ENCODE measurements at regions not wholly inside any gene's neighbourhood (a gene's known extent, or its start where the extent isn't known, plus 50 kb on each side); places are given as distances from the start of the nearest gene placed in this dataset.
"Not testable (repeated sequence)": the region's sequence is repeated elsewhere in the genome, so short reads cannot be mapped to it uniquely, and the experiment has no call there.

GRCh38 chr5:106072208-106072607 lies 1598.5 kb downstream of the EFNA5 start:
- H3K27ac Mint-ChIP-seq = no peak overlapping the region
- DNase-seq (no peak), ATAC-seq (no peak)
- H3K4me3 Mint-ChIP-seq = no peak overlapping the region
- no peaks in the 10 kb centered on the region for H3K4me1 Mint-ChIP-seq
- H3K9me3 Mint-ChIP-seq = peaks cover 0 to under 1% of the 10 kb centered on the region in 2 donors
- no peaks in the 10 kb centered on the region for H3K27me3 Mint-ChIP-seq

DNA sequence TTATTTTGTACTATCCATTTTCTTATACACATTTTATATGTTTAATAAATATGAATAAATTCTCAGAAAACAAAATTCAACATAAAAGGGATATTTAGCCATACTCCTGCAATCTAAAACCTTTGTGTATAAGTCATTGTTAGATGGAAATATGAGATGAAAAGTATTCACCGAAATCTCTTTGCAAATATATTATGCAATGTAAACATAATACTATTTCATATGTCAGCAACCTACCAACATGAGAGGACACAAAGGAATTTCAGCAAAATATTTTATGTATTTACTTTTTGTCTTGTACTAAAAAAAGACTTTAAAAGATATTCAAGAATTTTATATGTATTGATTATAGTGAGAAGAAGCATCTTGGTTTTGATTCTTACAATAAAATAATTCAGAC lies 1623.4 kb downstream of the EFNA5 start:
- no peak for DNase-seq
- ATAC-seq = no peak
- no peak overlapping the region for H3K4me3 Mint-ChIP-seq
- no peaks in the 10 kb centered on the region for H3K27me3 Mint-ChIP-seq
- no peaks in the 10 kb centered on the region for H3K4me1 Mint-ChIP-seq
- no peak overlapping the region for H3K27ac Mint-ChIP-seq
- H3K9me3 Mint-ChIP-seq = peaks cover 0 to 10% of the 10 kb centered on the region in 2 donors

DNA sequence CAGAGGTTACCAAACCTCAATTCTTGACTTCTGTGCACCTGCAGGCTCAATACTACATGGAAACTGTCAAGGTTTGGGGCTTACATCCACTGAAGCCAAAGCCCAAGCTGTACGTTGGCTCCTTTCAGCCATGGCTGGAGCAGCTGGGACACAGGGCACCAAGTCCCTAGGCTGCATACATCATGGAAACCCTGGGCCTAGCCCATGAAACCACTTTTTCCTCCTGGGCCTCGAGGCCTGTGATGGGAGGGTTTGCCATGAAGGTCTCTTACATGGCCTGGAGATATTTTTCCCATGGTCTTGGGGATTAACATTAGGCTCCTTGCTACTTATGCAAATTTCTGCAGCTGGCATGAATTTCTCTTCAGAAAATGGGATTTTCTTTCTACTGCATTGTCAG lies 1638.7 kb downstream of the EFNA5 start:
- DNase-seq, H3K27me3 Mint-ChIP-seq, H3K4me3 Mint-ChIP-seq, H3K4me1 Mint-ChIP-seq, ATAC-seq, H3K27ac Mint-ChIP-seq: not testable (repeated sequence)
- peaks cover 13 to 14% of the 10 kb centered on the region in 2 donors for H3K9me3 Mint-ChIP-seq

GRCh38 chr5:106028314-106028713 lies 1642.4 kb downstream of the EFNA5 start:
- DNase-seq = no peak
- Mint-ChIP-seq H3K9me3 (peaks cover 16 to 24% of the 10 kb centered on the region in 2 donors), H3K27ac (no peak overlapping the region), H3K4me1 (no peaks in the 10 kb centered on the region), H3K27me3 (no peaks in the 10 kb centered on the region), H3K4me3 (no peak overlapping the region)
- no peak for ATAC-seq

DNA sequence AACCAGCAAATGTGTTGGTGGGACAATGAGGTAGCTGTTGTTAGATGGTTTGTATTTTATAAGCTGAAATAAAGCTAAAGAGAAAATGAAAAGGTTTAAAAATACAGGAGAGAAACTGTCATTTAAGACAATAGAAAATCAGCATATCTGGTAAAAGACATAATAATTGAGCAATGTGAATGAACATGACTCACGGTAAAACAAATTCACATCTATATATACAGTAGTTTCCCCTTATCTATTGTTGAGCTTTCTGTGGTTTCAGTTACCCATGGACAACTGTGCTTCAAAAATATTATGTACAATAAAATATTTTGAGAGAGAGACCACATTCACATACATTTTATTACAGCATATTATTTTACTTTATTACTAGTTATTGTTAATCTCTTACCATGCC lies 1649.8 kb downstream of the EFNA5 start:
- H3K9me3 Mint-ChIP-seq = peaks cover 16 to 19% of the 10 kb centered on the region in 2 donors
- H3K27me3 Mint-ChIP-seq = no peaks in the 10 kb centered on the region
- H3K27ac Mint-ChIP-seq = no peak overlapping the region
- no peak for ATAC-seq
- H3K4me1 Mint-ChIP-seq = no peaks in the 10 kb centered on the region
- no peak for DNase-seq
- no peak overlapping the region for H3K4me3 Mint-ChIP-seq

- ATAC-seq (no peak), DNase-seq (no peak)
- no peaks in the 10 kb centered on the region for H3K27me3 Mint-ChIP-seq
- H3K9me3 Mint-ChIP-seq = peaks cover 13 to 19% of the 10 kb centered on the region in 2 donors
- H3K4me3 Mint-ChIP-seq = no peak overlapping the region
- H3K27ac Mint-ChIP-seq = no peak overlapping the region
- no peaks in the 10 kb centered on the region for H3K4me1 Mint-ChIP-seq
Observed at GRCh38 chr5:106019261-106019660, 1651.5 kb downstream of the EFNA5 start.

GRCh38 chr5:106017243-106017857 lies 1653.4 kb downstream of the EFNA5 start:
- Mint-ChIP-seq H3K4me1 (no peaks in the 10 kb centered on the region), H3K9me3 (peaks cover 13 to 19% of the 10 kb centered on the region in 2 donors), H3K27me3 (no peaks in the 10 kb centered on the region), H3K27ac (no peak overlapping the region), H3K4me3 (no peak overlapping the region)
- DNase-seq (no peak), ATAC-seq (no peak)

DNA sequence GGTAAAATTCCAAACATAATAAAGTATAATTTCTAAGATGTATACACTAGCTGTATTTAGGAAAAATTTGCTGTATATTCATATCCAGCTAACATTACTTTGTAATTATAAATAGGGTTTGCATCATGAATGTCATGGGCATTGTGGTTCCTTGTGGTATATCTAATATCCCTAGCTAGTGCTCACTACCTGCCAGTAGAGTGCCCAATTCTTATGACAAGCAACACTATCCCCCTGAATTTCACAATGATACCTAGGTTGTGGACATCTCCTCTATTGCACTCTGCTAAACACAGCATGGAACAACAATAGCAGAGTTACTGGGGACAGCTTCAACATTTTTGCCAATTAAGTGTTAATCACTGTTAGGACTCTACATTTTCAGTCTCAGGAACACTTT lies 1656.5 kb downstream of the EFNA5 start:
- Mint-ChIP-seq H3K4me1 (no peaks in the 10 kb centered on the region), H3K4me3 (no peak overlapping the region), H3K27me3 (no peaks in the 10 kb centered on the region), H3K27ac (no peak overlapping the region), H3K9me3 (peaks cover 13 to 26% of the 10 kb centered on the region in 2 donors)
- DNase-seq = no peak
- no peak for ATAC-seq

- no peak overlapping the region for H3K27ac Mint-ChIP-seq
- no peak for DNase-seq
- H3K27me3 Mint-ChIP-seq = no peaks in the 10 kb centered on the region
- H3K4me1 Mint-ChIP-seq = no peaks in the 10 kb centered on the region
- no peak for ATAC-seq
- H3K9me3 Mint-ChIP-seq = peaks cover 14 to 26% of the 10 kb centered on the region in 2 donors
- no peak overlapping the region for H3K4me3 Mint-ChIP-seq
Observed at GRCh38 chr5:106006242-106006641, 1664.5 kb downstream of the EFNA5 start.

GRCh38 chr5:105998991-105999390 lies 1671.7 kb downstream of the EFNA5 start:
- not testable (repeated sequence) for H3K4me3 Mint-ChIP-seq, H3K4me1 Mint-ChIP-seq, DNase-seq, H3K27me3 Mint-ChIP-seq, H3K27ac Mint-ChIP-seq, ATAC-seq
- H3K9me3 Mint-ChIP-seq = peaks cover 11 to 36% of the 10 kb centered on the region in 2 donors

GRCh38 chr5:105993027-105993426 lies 1677.7 kb downstream of the EFNA5 start:
- Mint-ChIP-seq H3K9me3 (peaks cover 0 to 14% of the 10 kb centered on the region in 2 donors), H3K4me1 (no peaks in the 10 kb centered on the region), H3K4me3 (no peak overlapping the region), H3K27ac (no peak overlapping the region), H3K27me3 (no peaks in the 10 kb centered on the region)
- no peak for DNase-seq
- no peak for ATAC-seq

- no peak for DNase-seq
- Mint-ChIP-seq H3K27ac (no peak overlapping the region), H3K9me3 (peaks cover 4 to 6% of the 10 kb centered on the region in 2 donors), H3K4me1 (no peaks in the 10 kb centered on the region), H3K4me3 (no peak overlapping the region), H3K27me3 (no peaks in the 10 kb centered on the region)
- no peak for ATAC-seq
Observed at GRCh38 chr5:105982526-105982925, 1688.2 kb downstream of the EFNA5 start.

DNA sequence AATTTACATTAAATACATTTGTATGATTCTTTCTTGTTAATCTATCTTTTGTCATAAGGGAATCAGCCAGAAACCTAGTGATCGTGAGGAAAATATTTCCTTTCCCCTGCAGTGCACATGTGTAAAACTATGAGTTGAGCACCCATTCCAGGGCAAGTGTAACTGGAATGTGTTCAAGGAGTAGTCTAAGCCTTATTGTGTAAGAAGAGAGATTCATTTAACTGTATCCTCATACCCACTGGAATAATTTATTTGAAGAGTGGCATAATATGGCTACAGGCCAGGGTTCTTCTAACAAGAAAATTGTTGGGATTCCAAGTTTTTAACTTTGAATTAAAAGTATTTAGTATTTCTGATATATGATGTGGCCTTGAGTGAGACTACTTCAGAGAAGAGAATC lies 1692.7 kb downstream of the EFNA5 start:
- Mint-ChIP-seq H3K4me3 (no peak overlapping the region), H3K27me3 (no peaks in the 10 kb centered on the region), H3K27ac (no peak overlapping the region), H3K9me3 (no peaks in the 10 kb centered on the region), H3K4me1 (no peaks in the 10 kb centered on the region)
- DNase-seq (no peak), ATAC-seq (no peak)

DNA sequence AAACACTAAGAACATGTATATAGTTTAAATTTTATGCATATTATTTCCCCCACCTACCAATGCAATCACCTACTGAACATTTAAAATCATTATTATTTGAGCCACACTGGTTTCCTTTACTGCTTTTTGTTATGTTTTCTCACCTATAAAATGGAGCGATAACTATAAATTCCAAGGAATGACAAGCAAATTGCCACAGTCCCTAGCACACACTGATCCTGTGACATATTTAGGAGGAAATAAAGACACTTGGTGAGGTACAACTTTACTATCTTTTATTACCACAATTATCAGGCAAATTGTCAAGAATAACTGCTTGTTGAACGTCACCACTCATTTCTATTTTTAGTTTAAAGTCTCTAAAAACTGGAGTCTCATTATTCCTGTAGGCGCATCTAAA lies 1693.6 kb downstream of the EFNA5 start:
- no peak for DNase-seq
- no peak overlapping the region for H3K4me3 Mint-ChIP-seq
- no peaks in the 10 kb centered on the region for H3K9me3 Mint-ChIP-seq
- no peaks in the 10 kb centered on the region for H3K4me1 Mint-ChIP-seq
- no peaks in the 10 kb centered on the region for H3K27me3 Mint-ChIP-seq
- no peak overlapping the region for H3K27ac Mint-ChIP-seq
- ATAC-seq = no peak

- no peak for DNase-seq
- H3K4me3 Mint-ChIP-seq = no peak overlapping the region
- no peak for ATAC-seq
- no peak overlapping the region for H3K27ac Mint-ChIP-seq
- no peaks in the 10 kb centered on the region for H3K4me1 Mint-ChIP-seq
- H3K27me3 Mint-ChIP-seq = no peaks in the 10 kb centered on the region
- peaks cover 8 to 14% of the 10 kb centered on the region in 2 donors for H3K9me3 Mint-ChIP-seq
Observed at GRCh38 chr5:105970919-105971318, 1699.8 kb downstream of the EFNA5 start.

DNA sequence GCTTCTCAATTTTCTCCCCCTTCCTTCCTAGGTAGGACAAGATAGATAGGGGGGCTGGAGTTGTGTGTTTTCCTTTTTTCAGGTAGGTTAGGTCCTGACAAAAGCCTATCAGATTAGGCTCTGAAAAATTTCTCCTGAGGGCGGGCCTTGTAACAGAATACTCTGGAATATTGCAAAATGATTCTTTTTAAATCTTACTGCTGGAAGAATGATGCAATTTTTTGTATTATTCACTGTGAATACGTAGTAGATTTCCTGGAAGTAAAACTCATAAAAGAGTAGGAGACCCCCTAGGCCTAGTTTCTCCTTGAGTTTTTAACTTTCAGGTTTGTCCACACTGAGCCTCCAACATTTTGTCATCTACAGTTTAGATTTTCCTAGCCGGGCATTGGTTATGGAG lies 1701.8 kb downstream of the EFNA5 start:
- Mint-ChIP-seq H3K9me3 (peaks cover 9 to 14% of the 10 kb centered on the region in 2 donors), H3K4me3 (no peak overlapping the region), H3K27me3 (no peaks in the 10 kb centered on the region), H3K27ac (no peak overlapping the region), H3K4me1 (no peaks in the 10 kb centered on the region)
- ATAC-seq (no peak), DNase-seq (no peak)

DNA sequence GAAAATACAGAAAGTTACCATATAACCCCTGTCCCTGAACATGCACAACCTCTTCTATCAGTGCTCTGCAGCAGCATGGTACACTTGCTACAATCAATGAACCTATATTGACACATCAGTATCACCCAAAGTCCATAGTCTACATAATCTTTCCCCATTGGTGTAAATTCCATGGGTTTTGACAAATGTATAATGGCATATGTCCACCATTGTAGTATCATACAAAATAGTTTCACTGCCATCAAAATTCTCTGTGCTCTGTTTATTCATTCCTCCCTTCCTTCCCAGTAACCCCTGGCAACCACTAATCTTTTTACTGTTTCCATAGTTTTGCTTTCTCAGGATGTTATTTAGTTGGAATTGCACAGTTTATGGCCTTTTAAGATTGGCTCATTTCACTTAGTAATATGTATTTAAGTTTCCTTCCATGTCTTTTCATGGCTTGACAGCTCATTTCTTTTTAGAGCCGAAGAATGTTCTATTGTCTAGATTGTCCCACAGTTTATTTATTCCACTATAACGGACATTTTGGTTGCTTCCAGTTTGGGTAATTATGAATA lies 1707.0 kb downstream of the EFNA5 start:
- no peak for ATAC-seq
- Mint-ChIP-seq H3K9me3 (peaks cover 15% of the 10 kb centered on the region in 2 donors), H3K27ac (no peak overlapping the region), H3K4me3 (no peak overlapping the region), H3K4me1 (no peaks in the 10 kb centered on the region), H3K27me3 (no peaks in the 10 kb centered on the region)
- no peak for DNase-seq

All from stimulated activated naive CD8-positive, alpha-beta T cell treated with anti-CD3 and anti-CD28 coated beads, Interleukin-15, amount 100 ng/mL, for 72 hours (primary cell).